Glutamatergic neuron (in vitro differentiated cells): ENCODE measurements at regions not wholly inside any gene's neighbourhood (a gene's known extent, or its start where the extent isn't known, plus 50 kb on each side); places are given as distances from the start of the nearest gene placed in this dataset.
"Not testable (repeated sequence)": the region's sequence is repeated elsewhere in the genome, so short reads cannot be mapped to it uniquely, and the experiment has no call there.

ENCODE experiments used
- DNase-seq: peaks from one replicate; pipeline ENCODE4 v3.0.0; 2022
- H3K27ac Mint-ChIP-seq: one replicate; pipeline ENCODE4 v1.8.0; 2020; ENCODE audit warnings: mild to moderate bottlenecking, mixed read lengths, inconsistent platforms; ENCODE audit not compliant: unreplicated experiment
- H3K27me3 Mint-ChIP-seq: one replicate; pipeline ENCODE4 v1.8.0; 2020; ENCODE audit warnings: mild to moderate bottlenecking, moderate library complexity, mixed read lengths, inconsistent platforms; ENCODE audit not compliant: unreplicated experiment
- H3K36me3 Mint-ChIP-seq: one replicate; pipeline ENCODE4 v1.8.0; 2020; ENCODE audit warnings: mild to moderate bottlenecking, mixed read lengths, inconsistent platforms; ENCODE audit not compliant: unreplicated experiment
- H3K4me1 Mint-ChIP-seq: one replicate; pipeline ENCODE4 v1.8.0; 2020; ENCODE audit warnings: mild to moderate bottlenecking, low read depth, mixed read lengths, inconsistent platforms; ENCODE audit not compliant: unreplicated experiment
- H3K4me3 Mint-ChIP-seq: one replicate; pipeline ENCODE4 v1.8.0; 2020; ENCODE audit warnings: mild to moderate bottlenecking, mixed read lengths, inconsistent platforms; ENCODE audit not compliant: unreplicated experiment
- H3K9me3 Mint-ChIP-seq: one replicate; pipeline ENCODE4 v1.8.0; 2020; ENCODE audit warnings: mild to moderate bottlenecking, moderate library complexity, mixed read lengths, inconsistent platforms; ENCODE audit not compliant: unreplicated experiment
- CTCF ChIP-seq: fragments of 200-600 bp; sonication (generic); IDR thresholded peaks from one replicate; pipeline ENCODE4 v1.5.0; 2021; ENCODE audit not compliant: partially characterized antibody, unreplicated experiment

- TF ChIP-seq CTCF = no peak
- Mint-ChIP-seq H3K27me3 (no peaks in the 10 kb centered on the region), H3K4me1 (peaks cover 7% of the 10 kb centered on the region), H3K36me3 (no peaks in the 10 kb centered on the region), H3K27ac (no peak overlapping the region), H3K9me3 (no peaks in the 10 kb centered on the region), H3K4me3 (no peak overlapping the region)
- DNase-seq = no peak
Measured at GRCh38 chr13:85562282-85562681, 236.9 kb downstream of the SLITRK6 start.

GRCh38 chr13:85557691-85558467 is 241.3 kb downstream of the SLITRK6 start:
- Mint-ChIP-seq H3K9me3 (no peaks in the 10 kb centered on the region), H3K27me3 (no peaks in the 10 kb centered on the region), H3K27ac (no peak overlapping the region), H3K36me3 (no peaks in the 10 kb centered on the region), H3K4me3 (no peak overlapping the region), H3K4me1 (peaks cover 7% of the 10 kb centered on the region)
- no peak for TF ChIP-seq CTCF
- no peak for DNase-seq

- no peak for TF ChIP-seq CTCF
- no peak overlapping the region for H3K4me3 Mint-ChIP-seq
- H3K27ac Mint-ChIP-seq = no peak overlapping the region
- H3K9me3 Mint-ChIP-seq = peaks cover 8% of the 10 kb centered on the region
- no peak for DNase-seq
- H3K4me1 Mint-ChIP-seq = peaks cover 3% of the 10 kb centered on the region
- H3K36me3 Mint-ChIP-seq = peaks cover 7% of the 10 kb centered on the region
- peaks cover 4% of the 10 kb centered on the region for H3K27me3 Mint-ChIP-seq
Measured at GRCh38 chr13:85551012-85551411, 248.2 kb downstream of the SLITRK6 start.

- Mint-ChIP-seq H3K36me3 (peaks cover 7% of the 10 kb centered on the region), H3K4me1 (peaks cover 9% of the 10 kb centered on the region), H3K27me3 (peaks cover 6% of the 10 kb centered on the region), H3K9me3 (peaks cover 9% of the 10 kb centered on the region), H3K4me3 (no peak overlapping the region), H3K27ac (peak overlapping the region; percentile 59)
- no peak for DNase-seq
- no peak for TF ChIP-seq CTCF
Measured at GRCh38 chr13:85549819-85550218, 249.4 kb downstream of the SLITRK6 start.

GRCh38 chr13:85548845-85549244 is 250.4 kb downstream of the SLITRK6 start:
- peak overlapping the region; percentile 59 for H3K27ac Mint-ChIP-seq
- DNase-seq, H3K36me3 Mint-ChIP-seq, H3K27me3 Mint-ChIP-seq, H3K4me3 Mint-ChIP-seq: not testable (repeated sequence)
- peaks cover 11% of the 10 kb centered on the region for H3K9me3 Mint-ChIP-seq
- H3K4me1 Mint-ChIP-seq = peaks cover 11% of the 10 kb centered on the region
